ENCODE measurements at regions not wholly inside any gene's neighbourhood (a gene's known extent, or its start where the extent isn't known, plus 50 kb on each side); places are given as distances from the start of the nearest gene placed in this dataset.

- TF ChIP-seq POLR2A (IDR thresholded peaks at IDR 0.05; ENCODE audit: insufficient read depth in 1 of 2, low read depth in 2 of 2, low read length in 2 of 2) (no peak), ELF4 (CRISPR knock-in tag; IDR thresholded peaks at IDR 0.05; ENCODE audit: borderline replicate concordance) (no peak), TAF1 (CRISPR knock-in tag; IDR thresholded peaks at IDR 0.05) (no peak), ZBTB8A (CRISPR knock-in tag; IDR thresholded peaks at IDR 0.05; ENCODE audit: borderline replicate concordance, low read depth) (no peak), ELK4 (CRISPR knock-in tag; IDR thresholded peaks at IDR 0.05; ENCODE audit: borderline replicate concordance) (no peak), POLR2AphosphoS5 (IDR thresholded peaks at IDR 0.05; ENCODE audit: low read depth, low read length) (no peak), KLF11 (CRISPR knock-in tag; IDR thresholded peaks at IDR 0.05) (no peak), RELA (CRISPR knock-in tag; IDR thresholded peaks at IDR 0.05) (no peak)
These were observed 942.9 kb downstream of the CDH18 start for GRCh38 chr5:19044931-19045695.

All from HepG2 (cell line).